ENCODE measurements at regions not wholly inside any gene's neighbourhood (a gene's known extent, or its start where the extent isn't known, plus 50 kb on each side); places are given as distances from the start of the nearest gene placed in this dataset.
"Not testable (repeated sequence)": the region's sequence is repeated elsewhere in the genome, so short reads cannot be mapped to it uniquely, and the experiment has no call there.

- no peak for DNase-seq
- in situ Hi-C loops (cut with MboI; ENCODE audit: low pct_unique_long_range_greater_than_20kb, low sequenced_read_pairs): no loop called here
Measured at GRCh38 chr5:103397739-103398581, 139.4 kb downstream of the MACIR start.

DNA sequence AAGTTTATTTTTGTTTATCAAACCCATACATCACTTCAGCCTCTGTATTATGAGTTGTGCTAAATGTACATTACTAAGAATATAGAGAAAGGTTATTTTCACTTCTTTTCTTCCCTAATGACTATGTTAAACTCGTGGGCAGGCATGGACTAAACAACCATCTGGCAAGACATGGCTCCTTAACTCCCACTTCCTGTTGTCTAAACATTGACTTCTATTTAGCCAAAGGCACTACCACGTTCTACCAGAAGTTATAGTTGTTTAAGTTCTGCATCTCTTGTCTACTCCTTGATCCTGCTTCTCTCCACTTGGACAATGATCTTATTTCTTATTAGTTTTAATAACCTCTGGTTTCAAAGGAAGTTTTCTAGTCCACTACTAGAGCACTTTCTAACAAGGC is 136.1 kb downstream of the MACIR start:
- in situ Hi-C loops (cut with MboI; ENCODE audit: low pct_unique_long_range_greater_than_20kb, low sequenced_read_pairs): no loop called here
- DNase-seq: peak; percentile 27

DNA sequence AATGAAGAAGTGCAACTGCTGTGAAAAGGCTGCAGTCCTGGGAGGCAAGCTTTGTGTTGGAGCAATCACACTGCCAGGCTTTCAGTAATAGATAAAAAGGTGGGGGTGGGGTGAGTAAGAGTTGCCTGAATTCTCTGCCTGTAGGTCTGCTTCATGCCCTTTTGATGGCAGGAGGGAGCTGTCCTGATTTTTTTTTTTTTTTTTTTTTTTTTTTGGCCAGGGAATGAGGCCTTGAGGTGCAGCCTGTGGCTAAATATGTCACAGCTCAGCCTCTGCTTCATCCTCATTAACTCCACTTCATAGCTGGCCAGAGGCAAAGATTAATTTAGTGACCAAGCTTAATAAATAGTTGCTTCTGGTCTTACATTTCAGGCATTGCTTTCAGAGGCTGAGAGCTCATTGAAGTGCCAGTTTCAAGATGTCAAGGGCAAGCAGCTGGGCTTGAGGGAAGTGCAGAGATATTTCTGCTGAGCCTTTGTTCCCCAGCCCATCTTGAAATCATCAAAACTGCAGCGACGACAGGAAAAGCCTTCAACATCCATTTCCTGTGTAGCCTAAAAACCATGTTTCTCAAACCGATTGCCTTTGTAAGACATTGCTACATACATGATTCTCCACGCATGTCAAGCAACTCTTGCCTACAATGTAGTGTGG is 134.7 kb downstream of the MACIR start:
- peak; percentile 84 for DNase-seq
- in situ Hi-C loops (cut with MboI; ENCODE audit: low pct_unique_long_range_greater_than_20kb, low sequenced_read_pairs): no loop called here

DNA sequence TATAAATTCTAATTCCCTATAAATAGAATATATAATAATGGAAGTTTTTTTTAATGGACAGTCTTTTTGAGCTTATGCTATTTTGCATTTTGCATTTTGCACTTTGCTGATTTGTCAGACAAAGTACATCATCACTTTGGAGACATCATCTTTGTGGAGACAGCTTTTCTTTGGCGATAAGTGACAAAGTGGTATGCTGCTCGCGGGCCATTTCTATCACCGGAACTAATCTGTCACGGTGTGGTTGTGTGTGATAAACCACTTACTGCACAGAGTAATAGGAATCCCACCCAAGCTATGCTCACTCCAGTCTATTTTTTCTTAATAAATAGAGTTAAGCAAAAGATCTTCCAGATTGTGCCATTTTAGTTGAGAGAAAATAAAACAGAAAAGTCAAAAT is 133.1 kb downstream of the MACIR start:
- DNase-seq: no peak
- in situ Hi-C loops (cut with MboI; ENCODE audit: low pct_unique_long_range_greater_than_20kb, low sequenced_read_pairs): no loop called here

DNA sequence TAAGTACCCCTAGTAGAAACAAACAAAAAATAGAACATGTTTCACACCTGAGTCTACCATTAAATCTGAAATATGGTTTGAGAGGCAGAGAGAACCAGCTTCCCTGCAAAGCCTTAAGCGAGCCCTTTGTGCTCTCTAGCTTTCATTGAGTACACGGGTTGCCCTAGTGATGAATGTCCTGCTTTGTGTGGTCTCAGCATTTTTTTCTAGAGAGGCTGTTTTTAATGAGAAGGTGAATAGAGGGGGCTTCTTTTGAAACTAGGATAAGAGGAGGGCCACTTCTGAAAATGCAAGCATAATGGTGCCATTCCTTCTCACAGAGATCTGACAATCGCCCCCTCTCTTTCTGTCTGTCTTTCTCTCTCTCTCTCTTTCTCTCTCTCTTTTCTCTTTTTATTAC is 131.3 kb downstream of the MACIR start:
- no peak for DNase-seq
- in situ Hi-C loops (cut with MboI; ENCODE audit: low pct_unique_long_range_greater_than_20kb, low sequenced_read_pairs): no loop called here

DNA sequence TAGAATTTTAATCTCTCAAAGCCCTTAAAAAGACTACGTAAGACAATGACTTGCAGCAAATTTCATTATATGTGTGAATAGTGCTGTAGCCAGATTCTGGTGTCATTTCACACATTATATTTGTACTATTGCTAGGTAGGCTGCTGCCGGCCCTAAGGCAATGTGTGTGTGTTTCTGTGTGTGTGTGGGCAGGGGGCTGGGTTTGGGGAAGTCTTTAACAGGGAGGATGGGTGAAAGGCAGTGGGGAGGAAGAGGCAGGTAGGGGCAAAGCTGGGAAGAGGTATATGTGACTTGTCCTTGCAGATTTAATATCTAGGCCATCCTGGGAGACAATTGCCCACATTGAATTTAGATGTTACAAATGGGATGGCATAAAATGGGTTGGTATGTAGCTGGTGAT is 130.8 kb downstream of the MACIR start:
- in situ Hi-C loops (cut with MboI; ENCODE audit: low pct_unique_long_range_greater_than_20kb, low sequenced_read_pairs): no loop called here
- DNase-seq: no peak

DNA sequence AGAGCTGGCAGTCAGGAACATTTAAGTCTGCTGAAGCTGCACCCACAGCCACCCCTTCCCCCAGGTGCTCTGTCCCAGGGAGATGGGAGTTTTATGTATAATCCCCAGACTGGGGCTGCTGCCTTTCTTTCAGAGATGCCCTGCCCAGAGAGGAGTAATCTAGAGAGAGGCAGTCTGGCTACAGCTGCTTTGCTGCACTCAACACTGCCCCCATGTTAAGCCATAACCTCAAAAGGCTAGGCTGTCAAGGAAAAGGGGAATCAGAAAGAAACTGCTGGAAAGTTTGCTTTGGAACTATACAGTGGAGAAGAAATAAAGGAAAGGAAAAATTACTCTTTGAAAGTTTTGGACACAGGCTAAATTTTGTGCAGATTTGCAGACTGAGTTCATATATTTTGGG is 127.2 kb downstream of the MACIR start:
- no peak for DNase-seq
- in situ Hi-C loops (cut with MboI; ENCODE audit: low pct_unique_long_range_greater_than_20kb, low sequenced_read_pairs): no loop called here

DNA sequence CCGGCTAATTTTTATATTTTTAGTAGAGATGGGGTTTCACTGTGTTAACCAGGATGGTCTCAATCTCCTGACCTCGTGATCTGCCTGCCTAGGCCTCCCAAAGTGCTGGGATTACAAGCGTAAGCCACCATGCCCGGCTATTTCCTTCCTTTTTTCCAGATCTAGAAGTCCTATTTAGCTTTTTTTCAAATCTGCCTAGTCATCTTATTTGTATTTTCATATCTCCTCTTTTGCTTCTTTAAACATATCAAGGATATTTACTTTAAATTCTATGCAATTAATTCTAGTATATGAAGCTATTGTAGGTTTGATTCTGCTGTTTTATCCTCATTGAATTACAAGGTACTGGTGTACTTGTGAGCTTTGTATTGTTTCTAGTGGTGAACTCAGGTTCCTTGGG is 119.1 kb downstream of the MACIR start:
- DNase-seq; in situ Hi-C loops (cut with MboI; ENCODE audit: low pct_unique_long_range_greater_than_20kb, low sequenced_read_pairs): not testable (repeated sequence)

GRCh38 chr5:103375863-103376591 is 117.5 kb downstream of the MACIR start:
- in situ Hi-C loops (cut with MboI; ENCODE audit: low pct_unique_long_range_greater_than_20kb, low sequenced_read_pairs): no loop called here
- DNase-seq: no peak

GRCh38 chr5:103375350-103375749 is 116.8 kb downstream of the MACIR start:
- in situ Hi-C loops (cut with MboI; ENCODE audit: low pct_unique_long_range_greater_than_20kb, low sequenced_read_pairs): no loop called here

DNA sequence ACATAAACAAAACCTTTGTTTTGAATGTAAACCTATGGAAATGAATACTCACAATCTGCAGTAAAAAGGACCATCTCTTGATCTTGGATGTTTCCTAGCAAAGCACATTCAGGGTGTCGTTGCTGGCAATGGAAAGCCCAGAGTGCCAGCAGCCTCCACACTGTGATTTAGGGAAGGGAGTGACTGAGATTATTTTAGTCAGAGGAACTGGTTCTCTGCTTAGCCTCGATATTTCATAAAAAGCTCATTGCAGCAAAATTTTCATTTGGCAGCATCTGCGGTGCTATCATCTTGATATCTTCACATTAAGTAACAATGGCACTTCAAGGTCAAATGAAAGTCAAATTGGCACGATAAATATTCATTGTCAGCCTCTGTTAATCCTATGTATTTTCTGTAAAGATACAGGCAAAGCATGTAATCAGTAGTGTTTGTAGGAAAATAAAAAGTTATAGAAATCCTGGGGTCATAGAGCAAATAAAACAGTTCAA is 116.0 kb downstream of the MACIR start:
- no peak for DNase-seq
- in situ Hi-C loops (cut with MboI; ENCODE audit: low pct_unique_long_range_greater_than_20kb, low sequenced_read_pairs): no loop called here

More at GRCh38 chr5:103375350-103375749, 116.8 kb downstream of the MACIR start:
- DNase-seq: no peak

- in situ Hi-C loops (cut with MboI; ENCODE audit: low pct_unique_long_range_greater_than_20kb, low sequenced_read_pairs): no loop called here
- DNase-seq: no peak
Measured at GRCh38 chr5:103373597-103374472, 115.3 kb downstream of the MACIR start.

DNA sequence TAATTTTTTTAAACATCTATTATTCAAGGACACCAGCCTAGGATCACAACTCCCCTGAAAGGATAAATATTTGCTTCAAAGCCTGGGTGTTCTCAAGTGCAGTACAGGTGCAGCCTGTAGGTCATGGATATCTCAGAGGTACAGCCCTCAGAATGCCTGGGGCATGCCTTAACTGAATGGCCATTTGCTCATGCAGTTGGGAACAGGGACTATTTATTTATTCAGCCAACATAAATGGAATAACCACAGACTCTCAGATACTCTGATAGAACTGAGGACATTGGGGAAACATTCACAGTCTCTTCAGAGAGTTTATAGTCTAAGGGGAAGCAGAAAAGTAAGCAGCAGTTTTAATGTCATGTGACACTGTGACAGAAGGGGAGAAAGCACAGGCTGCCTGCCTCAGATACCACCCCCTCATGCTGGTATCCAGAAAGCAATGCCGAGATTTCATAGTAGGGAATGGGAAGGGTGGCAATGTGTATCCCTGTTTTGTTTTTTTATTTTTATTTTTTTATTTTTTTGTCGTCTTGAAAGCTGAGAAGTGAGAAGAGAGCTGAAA is 112.6 kb downstream of the MACIR start:
- in situ Hi-C loops (cut with MboI; ENCODE audit: low pct_unique_long_range_greater_than_20kb, low sequenced_read_pairs): no loop called here
- DNase-seq: no peak

- in situ Hi-C loops (cut with MboI; ENCODE audit: low pct_unique_long_range_greater_than_20kb, low sequenced_read_pairs): no loop called here
Measured at GRCh38 chr5:103369125-103370120, 110.9 kb downstream of the MACIR start.

GRCh38 chr5:103367702-103368101 is 109.1 kb downstream of the MACIR start:
- in situ Hi-C loops (cut with MboI; ENCODE audit: low pct_unique_long_range_greater_than_20kb, low sequenced_read_pairs): no loop called here
- DNase-seq: no peak

More at GRCh38 chr5:103369125-103370120, 110.9 kb downstream of the MACIR start:
- no peak for DNase-seq

DNA sequence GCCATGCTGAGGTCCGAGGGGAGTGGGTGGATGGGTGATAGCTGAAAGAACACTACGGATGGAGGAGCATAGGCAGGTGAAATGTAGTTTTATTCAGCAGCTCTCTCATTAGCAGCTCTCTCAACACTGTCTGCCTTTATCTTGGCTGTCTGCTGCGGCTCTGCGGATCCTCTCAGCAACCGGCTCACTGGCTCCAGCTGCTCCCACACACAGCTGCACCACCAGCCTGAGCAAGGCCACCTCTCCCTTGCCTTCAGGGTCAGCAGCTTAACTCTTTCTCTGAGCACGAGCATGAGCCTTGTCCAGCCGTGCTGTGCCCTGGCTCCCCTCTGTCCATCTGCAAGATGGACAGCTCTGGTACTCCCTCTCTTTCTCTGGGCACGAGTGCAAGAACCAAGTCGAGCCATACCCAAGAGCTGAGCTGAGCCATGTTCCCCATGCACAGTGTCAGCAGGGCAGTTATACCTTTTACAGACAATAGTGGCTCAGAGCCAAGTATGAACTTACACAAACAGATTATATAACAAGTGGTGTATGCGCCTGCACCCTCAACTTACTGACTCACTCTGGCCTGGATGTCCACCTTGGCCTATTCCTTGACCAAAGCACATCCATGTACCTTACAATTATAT is 108.5 kb downstream of the MACIR start:
- DNase-seq: no peak
- in situ Hi-C loops (cut with MboI; ENCODE audit: low pct_unique_long_range_greater_than_20kb, low sequenced_read_pairs): no loop called here

GRCh38 chr5:103364074-103364473 is 105.5 kb downstream of the MACIR start:
- DNase-seq: no peak
- in situ Hi-C loops (cut with MboI; ENCODE audit: low pct_unique_long_range_greater_than_20kb, low sequenced_read_pairs): no loop called here

All from KBM-7 (cell line).